Globus pallidus (tissue), 1 donor: ENCODE measurements at regions not wholly inside any gene's neighbourhood (a gene's known extent, or its start where the extent isn't known, plus 50 kb on each side); places are given as distances from the start of the nearest gene placed in this dataset.

Source experiments
- DNase-seq: peaks from one replicate; pipeline ENCODE4 v3.0.0-alpha.2; 2015; ENCODE audit warnings: low spot score

GRCh38 chr10:62548686-62549085, 174.5 kb downstream of the ZNF365 start:
- DNase-seq, result no peak

GRCh38 chr10:62550173-62550572, 176.0 kb downstream of the ZNF365 start:
- no peak for DNase-seq

GRCh38 chr10:62554632-62555199, 180.5 kb downstream of the ZNF365 start:
- peak; percentile 54 for DNase-seq

- no peak for DNase-seq
These were observed 185.5 kb downstream of the ZNF365 start for GRCh38 chr10:62559481-62560200.

- DNase-seq, result no peak
These were observed 186.1 kb downstream of the ZNF365 start for GRCh38 chr10:62560201-62560819.

GRCh38 chr10:62561151-62561550, 187.0 kb downstream of the ZNF365 start:
- no peak for DNase-seq

- no peak for DNase-seq
These were observed 187.9 kb downstream of the ZNF365 start for GRCh38 chr10:62562101-62562500.

- DNase-seq, result no peak
These were observed 188.6 kb downstream of the ZNF365 start for GRCh38 chr10:62562795-62563194.

GRCh38 chr10:62573929-62574328, 199.8 kb downstream of the ZNF365 start:
- no peak for DNase-seq

- no peak for DNase-seq
These were observed 202.9 kb downstream of the ZNF365 start for GRCh38 chr10:62577076-62577475.

- DNase-seq, result no peak
These were observed 203.6 kb downstream of the ZNF365 start for GRCh38 chr10:62577666-62578291.

- DNase-seq, result no peak
These were observed 204.1 kb downstream of the ZNF365 start for GRCh38 chr10:62578301-62578700.

GRCh38 chr10:62578916-62579315, 204.7 kb downstream of the ZNF365 start:
- DNase-seq, result no peak

GRCh38 chr10:62580396-62580795, 206.2 kb downstream of the ZNF365 start:
- no peak for DNase-seq

GRCh38 chr10:62581351-62581750, 207.2 kb downstream of the ZNF365 start:
- DNase-seq, result no peak

- DNase-seq, result no peak
These were observed 208.0 kb downstream of the ZNF365 start for GRCh38 chr10:62582101-62582705.

GRCh38 chr10:62582804-62583208, 208.6 kb downstream of the ZNF365 start:
- DNase-seq, result no peak

- DNase-seq, result no peak
These were observed 209.9 kb downstream of the ZNF365 start for GRCh38 chr10:62583876-62584615.

- DNase-seq, result no peak
These were observed 210.6 kb downstream of the ZNF365 start for GRCh38 chr10:62584731-62585130.

GRCh38 chr10:62585211-62585775, 211.1 kb downstream of the ZNF365 start:
- no peak for DNase-seq

GRCh38 chr10:62587011-62587410, 212.8 kb downstream of the ZNF365 start:
- DNase-seq, result no peak

GRCh38 chr10:62588116-62588515, 213.9 kb downstream of the ZNF365 start:
- no peak for DNase-seq
